ENCODE measurements at regions not wholly inside any gene's neighbourhood (a gene's known extent, or its start where the extent isn't known, plus 50 kb on each side); places are given as distances from the start of the nearest gene placed in this dataset.

DNA sequence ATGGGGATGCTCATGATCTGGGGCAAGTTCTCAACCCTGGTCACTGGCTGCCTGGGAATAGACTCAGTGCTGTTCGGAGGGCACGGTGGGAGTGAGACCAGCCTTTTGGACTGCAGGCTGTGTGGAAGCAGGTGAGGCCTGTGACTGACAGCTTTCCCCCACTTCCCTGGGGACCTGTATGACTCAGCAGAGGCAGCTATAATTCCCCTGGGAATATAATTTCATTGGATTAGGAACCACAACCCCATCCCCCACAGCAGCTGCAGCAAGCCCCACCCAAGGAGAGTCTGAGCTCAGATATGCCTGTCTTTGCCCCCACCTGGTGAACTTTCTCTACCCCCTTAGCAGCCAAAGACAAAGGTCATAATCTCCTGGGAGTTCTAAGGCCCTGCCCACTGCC is 408.6 kb downstream of the PPP3CA start:
- peak overlapping the region; percentile 70 for H3K18ac ChIP-seq (ENCODE audit: low read length)
- H2BK15ac ChIP-seq (ENCODE audit: low read length) = no peak overlapping the region
- H3K9ac ChIP-seq (ENCODE audit: low read depth, low read length, poor library complexity) = no peak overlapping the region
- H3K14ac ChIP-seq (ENCODE audit: low read length) = no peak overlapping the region
- WGBS, 2 donors (ENCODE audit: extremely low coverage in 2 of 2, insufficient read length in 2 of 2, insufficient replicate concordance in 1 of 2) = no CpG with 5 or more reads among the region's 2 CpGs
- H3K36me3 ChIP-seq (replicated peaks in 1 of 2; ENCODE audit: control insufficient read depth in 2 of 2, insufficient read depth in 2 of 2, low read length in 2 of 2) = no peaks in the 10 kb centered on the region
- H4K8ac ChIP-seq (ENCODE audit: low read depth, low read length) = no peak overlapping the region
- no peak overlapping the region for H3K4ac ChIP-seq (ENCODE audit: low read length)
- no peak overlapping the region for H4K91ac ChIP-seq (ENCODE audit: low read depth, low read length, poor library complexity)
- no peaks in the 10 kb centered on the region for H3K9me3 ChIP-seq (replicated peaks in 1 of 2; ENCODE audit: control insufficient read depth in 2 of 2, insufficient read depth in 1 of 2, low read depth in 1 of 2, low read length in 2 of 2)
- no peak overlapping the region for H3K27ac ChIP-seq (replicated peaks; ENCODE audit: low read length)
- H2AFZ ChIP-seq (ENCODE audit: low read length) = no peak overlapping the region
- DNase-seq (ENCODE audit: low spot score) = no peak
- no peaks in the 10 kb centered on the region for H3K4me1 ChIP-seq (ENCODE audit: control insufficient read depth in 2 of 2, insufficient read depth in 1 of 2, low read depth in 1 of 2, low read length in 2 of 2)
- no peak overlapping the region for H2BK120ac ChIP-seq (ENCODE audit: low read depth, low read length)
- H2BK12ac ChIP-seq (ENCODE audit: low read length) = no peak overlapping the region
- no peak overlapping the region for H3K4me3 ChIP-seq (ENCODE audit: low read length in 2 of 2)
- H2BK5ac ChIP-seq (ENCODE audit: low read length) = no peak overlapping the region
- no peak overlapping the region for H3K23ac ChIP-seq (ENCODE audit: low read depth, low read length, poor library complexity)
- no peaks in the 10 kb centered on the region for H3K27me3 ChIP-seq (ENCODE audit: control insufficient read depth in 3 of 3, insufficient read depth in 3 of 3, low read depth in 1 of 3, low read length in 3 of 3)
- no peak overlapping the region for H2AK5ac ChIP-seq (ENCODE audit: low read depth, low read length)
- no peaks in the 10 kb centered on the region for H3K79me1 ChIP-seq (ENCODE audit: low read depth, low read length)
- no peak overlapping the region for H3K4me2 ChIP-seq (ENCODE audit: insufficient read depth, low read length, poor library complexity, severe bottlenecking)

DNA sequence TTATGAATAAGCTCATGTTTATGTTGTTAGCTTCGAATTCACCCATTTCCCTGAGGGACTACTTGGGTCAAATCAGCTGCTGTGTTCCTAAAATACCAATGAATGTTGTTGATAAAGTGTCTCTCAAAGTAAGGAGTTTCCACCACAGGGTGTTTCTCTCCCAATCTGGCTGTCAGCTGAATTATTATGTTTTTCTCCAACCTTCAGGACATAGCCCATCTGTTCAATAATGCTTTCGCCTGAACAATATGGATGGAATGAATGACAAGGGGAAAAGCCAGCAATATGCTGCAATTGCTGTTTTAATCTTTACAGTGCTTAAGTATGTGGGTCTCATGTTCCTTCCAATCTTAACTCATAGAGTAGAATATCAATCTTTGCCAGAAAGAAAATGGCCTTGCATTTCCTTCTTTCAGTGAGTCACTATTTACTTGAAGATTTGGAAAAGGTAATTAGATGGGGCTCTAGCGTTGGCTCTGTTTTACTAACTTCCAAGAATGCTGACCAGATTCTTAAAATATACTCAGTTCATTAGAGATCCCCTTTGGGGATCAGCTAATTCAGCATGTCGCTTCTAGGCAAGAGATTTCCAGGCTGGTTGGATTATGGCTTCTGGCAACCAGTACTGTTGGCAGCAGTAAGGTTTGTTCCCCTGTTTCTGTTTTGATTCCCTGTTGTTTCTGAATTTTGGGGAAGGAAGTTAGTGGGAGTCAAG is 410.5 kb downstream of the PPP3CA start:
- Histone ChIP-seq H4K8ac (ENCODE audit: low read depth, low read length) (no peak overlapping the region), H3K14ac (ENCODE audit: low read length) (no peak overlapping the region), H3K79me1 (ENCODE audit: low read depth, low read length) (no peaks in the 10 kb centered on the region), H2BK120ac (ENCODE audit: low read depth, low read length) (no peak overlapping the region), H3K4me3 (ENCODE audit: low read length in 2 of 2) (no peak overlapping the region), H4K91ac (ENCODE audit: low read depth, low read length, poor library complexity) (no peak overlapping the region), H3K4me2 (ENCODE audit: insufficient read depth, low read length, poor library complexity, severe bottlenecking) (no peak overlapping the region), H3K18ac (ENCODE audit: low read length) (no peak overlapping the region), H3K9me3 (replicated peaks in 1 of 2; ENCODE audit: control insufficient read depth in 2 of 2, insufficient read depth in 1 of 2, low read depth in 1 of 2, low read length in 2 of 2) (no peaks in the 10 kb centered on the region), H3K4me1 (ENCODE audit: control insufficient read depth in 2 of 2, insufficient read depth in 1 of 2, low read depth in 1 of 2, low read length in 2 of 2) (no peaks in the 10 kb centered on the region), H2BK12ac (ENCODE audit: low read length) (no peak overlapping the region), H2BK5ac (ENCODE audit: low read length) (no peak overlapping the region), H3K27me3 (ENCODE audit: control insufficient read depth in 3 of 3, insufficient read depth in 3 of 3, low read depth in 1 of 3, low read length in 3 of 3) (no peaks in the 10 kb centered on the region), H3K4ac (ENCODE audit: low read length) (no peak overlapping the region), H2AK5ac (ENCODE audit: low read depth, low read length) (no peak overlapping the region), H3K27ac (replicated peaks; ENCODE audit: low read length) (no peak overlapping the region), H2AFZ (ENCODE audit: low read length) (no peak overlapping the region), H3K23ac (ENCODE audit: low read depth, low read length, poor library complexity) (no peak overlapping the region), H3K36me3 (replicated peaks in 1 of 2; ENCODE audit: control insufficient read depth in 2 of 2, insufficient read depth in 2 of 2, low read length in 2 of 2) (no peaks in the 10 kb centered on the region), H3K9ac (ENCODE audit: low read depth, low read length, poor library complexity) (no peak overlapping the region), H2BK15ac (ENCODE audit: low read length) (no peak overlapping the region)
- no peak for DNase-seq (ENCODE audit: low spot score)
- no CpG with 5 or more reads among the region's 4 CpGs for WGBS, 2 donors (ENCODE audit: extremely low coverage in 2 of 2, insufficient read length in 2 of 2, insufficient replicate concordance in 1 of 2)

- no peak for DNase-seq (ENCODE audit: low spot score)
- no CpG with 5 or more reads among the region's 1 CpG for WGBS, 2 donors (ENCODE audit: extremely low coverage in 2 of 2, insufficient read length in 2 of 2, insufficient replicate concordance in 1 of 2)
- no peak overlapping the region for H3K4ac ChIP-seq (ENCODE audit: low read length)
- H3K36me3 ChIP-seq (replicated peaks in 1 of 2; ENCODE audit: control insufficient read depth in 2 of 2, insufficient read depth in 2 of 2, low read length in 2 of 2) = no peaks in the 10 kb centered on the region
- H3K23ac ChIP-seq (ENCODE audit: low read depth, low read length, poor library complexity) = no peak overlapping the region
- H2BK5ac ChIP-seq (ENCODE audit: low read length) = no peak overlapping the region
- no peaks in the 10 kb centered on the region for H3K79me1 ChIP-seq (ENCODE audit: low read depth, low read length)
- no peak overlapping the region for H4K8ac ChIP-seq (ENCODE audit: low read depth, low read length)
- no peak overlapping the region for H2BK15ac ChIP-seq (ENCODE audit: low read length)
- no peak overlapping the region for H2BK12ac ChIP-seq (ENCODE audit: low read length)
- H3K9ac ChIP-seq (ENCODE audit: low read depth, low read length, poor library complexity) = no peak overlapping the region
- H3K9me3 ChIP-seq (replicated peaks in 1 of 2; ENCODE audit: control insufficient read depth in 2 of 2, insufficient read depth in 1 of 2, low read depth in 1 of 2, low read length in 2 of 2) = no peaks in the 10 kb centered on the region
- H3K27ac ChIP-seq (replicated peaks; ENCODE audit: low read length) = no peak overlapping the region
- no peak overlapping the region for H4K91ac ChIP-seq (ENCODE audit: low read depth, low read length, poor library complexity)
- no peak overlapping the region for H3K4me3 ChIP-seq (ENCODE audit: low read length in 2 of 2)
- no peaks in the 10 kb centered on the region for H3K27me3 ChIP-seq (ENCODE audit: control insufficient read depth in 3 of 3, insufficient read depth in 3 of 3, low read depth in 1 of 3, low read length in 3 of 3)
- no peak overlapping the region for H3K14ac ChIP-seq (ENCODE audit: low read length)
- H3K4me1 ChIP-seq (ENCODE audit: control insufficient read depth in 2 of 2, insufficient read depth in 1 of 2, low read depth in 1 of 2, low read length in 2 of 2) = no peaks in the 10 kb centered on the region
- H3K4me2 ChIP-seq (ENCODE audit: insufficient read depth, low read length, poor library complexity, severe bottlenecking) = no peak overlapping the region
- no peak overlapping the region for H2BK120ac ChIP-seq (ENCODE audit: low read depth, low read length)
- no peak overlapping the region for H2AK5ac ChIP-seq (ENCODE audit: low read depth, low read length)
- no peak overlapping the region for H3K18ac ChIP-seq (ENCODE audit: low read length)
- H2AFZ ChIP-seq (ENCODE audit: low read length) = no peak overlapping the region
Observed at GRCh38 chr4:100935090-100935489, 412.2 kb downstream of the PPP3CA start.

GRCh38 chr4:100933628-100934027 is 413.7 kb downstream of the PPP3CA start:
- H3K18ac ChIP-seq (ENCODE audit: low read length) = no peak overlapping the region
- no peak overlapping the region for H3K23ac ChIP-seq (ENCODE audit: low read depth, low read length, poor library complexity)
- no peak overlapping the region for H2BK15ac ChIP-seq (ENCODE audit: low read length)
- no peak overlapping the region for H2AFZ ChIP-seq (ENCODE audit: low read length)
- no peak overlapping the region for H2AK5ac ChIP-seq (ENCODE audit: low read depth, low read length)
- no peak overlapping the region for H3K4ac ChIP-seq (ENCODE audit: low read length)
- no peak overlapping the region for H3K4me2 ChIP-seq (ENCODE audit: insufficient read depth, low read length, poor library complexity, severe bottlenecking)
- no peak overlapping the region for H3K4me3 ChIP-seq (ENCODE audit: low read length in 2 of 2)
- WGBS, 2 donors (ENCODE audit: extremely low coverage in 2 of 2, insufficient read length in 2 of 2, insufficient replicate concordance in 1 of 2) = no CpG with 5 or more reads among the region's 4 CpGs
- no peak overlapping the region for H3K14ac ChIP-seq (ENCODE audit: low read length)
- H3K36me3 ChIP-seq (replicated peaks in 1 of 2; ENCODE audit: control insufficient read depth in 2 of 2, insufficient read depth in 2 of 2, low read length in 2 of 2) = no peaks in the 10 kb centered on the region
- H4K8ac ChIP-seq (ENCODE audit: low read depth, low read length) = no peak overlapping the region
- no peak for DNase-seq (ENCODE audit: low spot score)
- H2BK120ac ChIP-seq (ENCODE audit: low read depth, low read length) = no peak overlapping the region
- no peak overlapping the region for H2BK5ac ChIP-seq (ENCODE audit: low read length)
- H2BK12ac ChIP-seq (ENCODE audit: low read length) = no peak overlapping the region
- H3K27ac ChIP-seq (replicated peaks; ENCODE audit: low read length) = no peak overlapping the region
- no peaks in the 10 kb centered on the region for H3K27me3 ChIP-seq (ENCODE audit: control insufficient read depth in 3 of 3, insufficient read depth in 3 of 3, low read depth in 1 of 3, low read length in 3 of 3)
- no peak overlapping the region for H3K9ac ChIP-seq (ENCODE audit: low read depth, low read length, poor library complexity)
- no peak overlapping the region for H4K91ac ChIP-seq (ENCODE audit: low read depth, low read length, poor library complexity)
- no peaks in the 10 kb centered on the region for H3K9me3 ChIP-seq (replicated peaks in 1 of 2; ENCODE audit: control insufficient read depth in 2 of 2, insufficient read depth in 1 of 2, low read depth in 1 of 2, low read length in 2 of 2)
- no peaks in the 10 kb centered on the region for H3K79me1 ChIP-seq (ENCODE audit: low read depth, low read length)
- no peaks in the 10 kb centered on the region for H3K4me1 ChIP-seq (ENCODE audit: control insufficient read depth in 2 of 2, insufficient read depth in 1 of 2, low read depth in 1 of 2, low read length in 2 of 2)
